ENCODE measurements at regions not wholly inside any gene's neighbourhood (a gene's known extent, or its start where the extent isn't known, plus 50 kb on each side); places are given as distances from the start of the nearest gene placed in this dataset.

- no peak for DNase-seq
These were observed 397.6 kb downstream of the RNF144B start for GRCh38 chr6:18784794-18785193.

GRCh38 chr6:18785810-18786490, 398.8 kb downstream of the RNF144B start:
- DNase-seq, result no peak

- no peak for DNase-seq
These were observed 405.7 kb downstream of the RNF144B start for GRCh38 chr6:18792866-18793265.

GRCh38 chr6:18795726-18796125, 408.6 kb downstream of the RNF144B start:
- DNase-seq, result no peak

- DNase-seq, result no peak
These were observed 433.6 kb downstream of the RNF144B start for GRCh38 chr6:18820725-18821124.

GRCh38 chr6:18823782-18824386, 436.7 kb downstream of the RNF144B start:
- DNase-seq, result no peak

GRCh38 chr6:18829272-18829870, 442.2 kb downstream of the RNF144B start:
- DNase-seq, result no peak

GRCh38 chr6:18835976-18836375, 448.8 kb downstream of the RNF144B start:
- DNase-seq, result no peak

- no peak for DNase-seq
These were observed 449.9 kb downstream of the RNF144B start for GRCh38 chr6:18837013-18837412.

- no peak for DNase-seq
These were observed 455.4 kb downstream of the RNF144B start for GRCh38 chr6:18842534-18842933.

- no peak for DNase-seq
These were observed 458.7 kb downstream of the RNF144B start for GRCh38 chr6:18845896-18846295.

- DNase-seq, result no peak
These were observed 459.2 kb downstream of the RNF144B start for GRCh38 chr6:18846327-18846726.

- DNase-seq, result no peak
These were observed 474.1 kb downstream of the RNF144B start for GRCh38 chr6:18861204-18861603.

GRCh38 chr6:18883268-18883667, 496.1 kb downstream of the RNF144B start:
- DNase-seq, result no peak

GRCh38 chr6:18883851-18884250, 496.7 kb downstream of the RNF144B start:
- no peak for DNase-seq

GRCh38 chr6:18893540-18894269, 506.6 kb downstream of the RNF144B start:
- DNase-seq, result no peak

GRCh38 chr6:18897350-18897749, 510.2 kb downstream of the RNF144B start:
- no peak for DNase-seq

GRCh38 chr6:18904681-18905080, 517.5 kb downstream of the RNF144B start:
- DNase-seq, result no peak

GRCh38 chr6:18920701-18921100, 533.6 kb downstream of the RNF144B start:
- DNase-seq, result no peak

- no peak for DNase-seq
These were observed 543.9 kb downstream of the RNF144B start for GRCh38 chr6:18931086-18931485.

GRCh38 chr6:18958146-18958545, 571.0 kb downstream of the RNF144B start:
- DNase-seq, result no peak

GRCh38 chr6:18961566-18961965, 574.4 kb downstream of the RNF144B start:
- DNase-seq, result no peak

GRCh38 chr6:18962361-18962905, 575.3 kb downstream of the RNF144B start:
- no peak for DNase-seq

Measured in fibroblast of skin of abdomen (primary cell).